ENCODE measurements at regions not wholly inside any gene's neighbourhood (a gene's known extent, or its start where the extent isn't known, plus 50 kb on each side); places are given as distances from the start of the nearest gene placed in this dataset.
"Not testable (repeated sequence)": the region's sequence is repeated elsewhere in the genome, so short reads cannot be mapped to it uniquely, and the experiment has no call there.

GRCh38 chr6:170198298-170198697, 92.6 kb downstream of the DLL1 start:
- Histone ChIP-seq H3K27ac (no peak overlapping the region), H3K27me3 (no peaks in the 10 kb centered on the region), H3K4me1 (ENCODE audit: low read depth) (no peaks in the 10 kb centered on the region), H3K36me3 (no peaks in the 10 kb centered on the region), H3K4me3 (no peak overlapping the region), H3K9me3 (ENCODE audit: low read depth) (no peaks in the 10 kb centered on the region)
- TF ChIP-seq, protein P1, sequence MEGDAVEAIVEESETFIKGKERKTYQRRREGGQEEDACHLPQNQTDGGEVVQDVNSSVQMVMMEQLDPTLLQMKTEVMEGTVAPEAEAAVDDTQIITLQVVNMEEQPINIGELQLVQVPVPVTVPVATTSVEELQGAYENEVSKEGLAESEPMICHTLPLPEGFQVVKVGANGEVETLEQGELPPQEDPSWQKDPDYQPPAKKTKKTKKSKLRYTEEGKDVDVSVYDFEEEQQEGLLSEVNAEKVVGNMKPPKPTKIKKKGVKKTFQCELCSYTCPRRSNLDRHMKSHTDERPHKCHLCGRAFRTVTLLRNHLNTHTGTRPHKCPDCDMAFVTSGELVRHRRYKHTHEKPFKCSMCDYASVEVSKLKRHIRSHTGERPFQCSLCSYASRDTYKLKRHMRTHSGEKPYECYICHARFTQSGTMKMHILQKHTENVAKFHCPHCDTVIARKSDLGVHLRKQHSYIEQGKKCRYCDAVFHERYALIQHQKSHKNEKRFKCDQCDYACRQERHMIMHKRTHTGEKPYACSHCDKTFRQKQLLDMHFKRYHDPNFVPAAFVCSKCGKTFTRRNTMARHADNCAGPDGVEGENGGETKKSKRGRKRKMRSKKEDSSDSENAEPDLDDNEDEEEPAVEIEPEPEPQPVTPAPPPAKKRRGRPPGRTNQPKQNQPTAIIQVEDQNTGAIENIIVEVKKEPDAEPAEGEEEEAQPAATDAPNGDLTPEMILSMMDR (IDR thresholded peaks at IDR 0.05; ENCODE audit: low read depth, low read length): no peak
- DNase-seq (ENCODE audit: low read depth in 1 of 2, low spot score in 1 of 2): no peak

- TF ChIP-seq, protein P1 (IDR thresholded peaks at IDR 0.05; ENCODE audit: low read depth, low read length): no peak
- Histone ChIP-seq H3K27ac (no peak overlapping the region), H3K36me3 (no peaks in the 10 kb centered on the region), H3K9me3 (ENCODE audit: low read depth) (no peaks in the 10 kb centered on the region), H3K4me3 (no peak overlapping the region), H3K27me3 (no peaks in the 10 kb centered on the region), H3K4me1 (ENCODE audit: low read depth) (no peaks in the 10 kb centered on the region)
- DNase-seq (ENCODE audit: low read depth in 1 of 2, low spot score in 1 of 2): no peak
Measured at GRCh38 chr6:170193326-170193821, 97.5 kb downstream of the DLL1 start.

GRCh38 chr6:170192905-170193304, 98.0 kb downstream of the DLL1 start:
- Histone ChIP-seq H3K27me3 (no peaks in the 10 kb centered on the region), H3K4me1 (ENCODE audit: low read depth) (no peaks in the 10 kb centered on the region), H3K9me3 (ENCODE audit: low read depth) (no peaks in the 10 kb centered on the region), H3K27ac (no peak overlapping the region), H3K36me3 (no peaks in the 10 kb centered on the region), H3K4me3 (no peak overlapping the region)
- DNase-seq (ENCODE audit: low read depth in 1 of 2, low spot score in 1 of 2): no peak
- TF ChIP-seq, protein P1 (IDR thresholded peaks at IDR 0.05; ENCODE audit: low read depth, low read length): no peak

- H3K36me3 ChIP-seq; H3K4me1 ChIP-seq (ENCODE audit: low read depth); H3K9me3 ChIP-seq (ENCODE audit: low read depth); H3K27me3 ChIP-seq; H3K4me3 ChIP-seq; H3K27ac ChIP-seq; DNase-seq (ENCODE audit: low read depth in 1 of 2, low spot score in 1 of 2): not testable (repeated sequence)
Measured at GRCh38 chr6:170192101-170192500, 98.8 kb downstream of the DLL1 start.

DNA sequence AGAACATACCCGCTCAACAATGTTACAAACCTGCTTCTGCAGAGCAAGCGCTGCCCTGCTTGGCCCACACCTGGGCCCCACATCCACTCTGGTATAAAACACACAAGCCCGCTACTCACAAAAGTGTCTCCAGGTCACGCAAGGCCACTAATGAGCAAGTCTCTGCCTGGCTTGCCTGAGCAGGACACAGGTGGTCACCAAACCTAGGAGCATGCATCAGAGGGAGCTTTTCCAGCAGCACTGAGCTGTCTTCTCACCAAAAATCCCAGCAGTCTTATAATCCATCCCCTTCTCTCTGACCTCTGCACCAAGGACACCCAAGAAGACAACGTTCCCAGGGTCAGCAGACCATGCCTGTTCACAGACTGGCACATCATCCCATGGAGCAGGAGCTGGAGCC, 100.8 kb downstream of the DLL1 start:
- Histone ChIP-seq H3K36me3 (no peaks in the 10 kb centered on the region), H3K27ac (no peak overlapping the region), H3K4me1 (ENCODE audit: low read depth) (no peaks in the 10 kb centered on the region), H3K9me3 (ENCODE audit: low read depth) (no peaks in the 10 kb centered on the region), H3K27me3 (no peaks in the 10 kb centered on the region), H3K4me3 (no peak overlapping the region)
- DNase-seq (ENCODE audit: low read depth in 1 of 2, low spot score in 1 of 2): no peak
- TF ChIP-seq, protein P1 (IDR thresholded peaks at IDR 0.05; ENCODE audit: low read depth, low read length): no peak

DNA sequence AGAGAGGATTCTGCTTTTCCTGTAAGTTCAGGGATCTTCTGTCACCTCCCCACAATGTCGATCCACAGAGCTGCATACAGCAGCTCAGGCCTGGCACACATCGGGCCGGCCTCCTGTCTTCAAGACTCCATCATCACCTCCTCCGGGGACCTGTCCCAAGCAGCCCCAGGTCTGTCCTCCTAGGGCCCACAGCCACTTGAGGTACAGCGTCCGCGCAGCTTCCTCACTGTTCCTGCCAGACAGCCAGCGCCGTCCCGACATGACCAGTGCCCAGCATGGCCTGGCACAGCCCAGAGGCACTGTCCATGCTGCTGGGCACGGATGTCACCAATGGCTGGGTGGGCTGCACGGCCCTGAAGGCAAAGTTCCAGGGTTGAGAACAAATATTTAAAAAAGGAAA, 101.6 kb downstream of the DLL1 start:
- no peaks in the 10 kb centered on the region for H3K4me1 ChIP-seq (ENCODE audit: low read depth)
- H3K36me3 ChIP-seq: no peaks in the 10 kb centered on the region
- TF ChIP-seq, protein P1 (IDR thresholded peaks at IDR 0.05; ENCODE audit: low read depth, low read length): no peak
- no peaks in the 10 kb centered on the region for H3K9me3 ChIP-seq (ENCODE audit: low read depth)
- H3K27me3 ChIP-seq: no peaks in the 10 kb centered on the region
- H3K4me3 ChIP-seq: no peak overlapping the region
- H3K27ac ChIP-seq: no peak overlapping the region
- DNase-seq (ENCODE audit: low read depth in 1 of 2, low spot score in 1 of 2): no peak
